ENCODE measurements at regions not wholly inside any gene's neighbourhood (a gene's known extent, or its start where the extent isn't known, plus 50 kb on each side); places are given as distances from the start of the nearest gene placed in this dataset.

GRCh38 chr6:165775721-165776120 lies 112.7 kb upstream of the PDE10A start:
- TF ChIP-seq CTCF (conservative IDR thresholded peaks at IDR 0.05; ENCODE audit: low read depth, low read length) (no peak), MXI1 (IDR thresholded peaks at IDR 0.05; ENCODE audit: borderline replicate concordance, low read depth, low read length) (no peak), MAFK (IDR thresholded peaks at IDR 0.05; ENCODE audit: low read depth, low read length) (no peak), POLR2A (IDR thresholded peaks at IDR 0.05; ENCODE audit: low read depth, low read length) (no peak), NFE2L2 (IDR thresholded peaks at IDR 0.05; ENCODE audit: low read depth, low read length) (no peak)
